HG03095 (cell line): ENCODE measurements at regions not wholly inside any gene's neighbourhood (a gene's known extent, or its start where the extent isn't known, plus 50 kb on each side); places are given as distances from the start of the nearest gene placed in this dataset.

ENCODE experiments used
- ATAC-seq: cut with Tn5 transposase; IDR thresholded peaks from one replicate; pipeline ENCODE4 v1.9.1; 2021; ENCODE audit warnings: moderate library complexity; ENCODE audit not compliant: unreplicated experiment

- no peak for ATAC-seq
These were observed 296.0 kb downstream of the SMOC2 start for GRCh38 chr6:168737014-168737413.

GRCh38 chr6:168736039-168736438 is 295.1 kb downstream of the SMOC2 start:
- ATAC-seq, result no peak

GRCh38 chr6:168735268-168735949 is 294.4 kb downstream of the SMOC2 start:
- ATAC-seq, result no peak

- no peak for ATAC-seq
These were observed 293.5 kb downstream of the SMOC2 start for GRCh38 chr6:168734523-168734922.

- no peak for ATAC-seq
These were observed 291.7 kb downstream of the SMOC2 start for GRCh38 chr6:168732676-168733075.

GRCh38 chr6:168730931-168731716 is 290.1 kb downstream of the SMOC2 start:
- ATAC-seq, result no peak

- ATAC-seq, result no peak
These were observed 287.1 kb downstream of the SMOC2 start for GRCh38 chr6:168728056-168728455.

GRCh38 chr6:168726312-168726856 is 285.4 kb downstream of the SMOC2 start:
- no peak for ATAC-seq

- ATAC-seq, result no peak
These were observed 284.8 kb downstream of the SMOC2 start for GRCh38 chr6:168725802-168726201.

- no peak for ATAC-seq
These were observed 283.9 kb downstream of the SMOC2 start for GRCh38 chr6:168724669-168725570.

- ATAC-seq, result no peak
These were observed 283.0 kb downstream of the SMOC2 start for GRCh38 chr6:168724033-168724432.

- ATAC-seq, result no peak
These were observed 281.4 kb downstream of the SMOC2 start for GRCh38 chr6:168722397-168722796.

- no peak for ATAC-seq
These were observed 280.6 kb downstream of the SMOC2 start for GRCh38 chr6:168721571-168721970.

- no peak for ATAC-seq
These were observed 278.9 kb downstream of the SMOC2 start for GRCh38 chr6:168719901-168720300.

GRCh38 chr6:168718821-168719475 is 278.0 kb downstream of the SMOC2 start:
- no peak for ATAC-seq
